Uterus (tissue), 3 donors: ENCODE measurements at regions not wholly inside any gene's neighbourhood (a gene's known extent, or its start where the extent isn't known, plus 50 kb on each side); places are given as distances from the start of the nearest gene placed in this dataset.

Experiments
- DNase-seq, 2 donors: peaks; one replicate each; pipeline ENCODE4 v3.0.0-alpha.2; 2019 to 2020
- H3K27ac ChIP-seq, 2 donors: fragments of 200-600 bp; sonication (generic); 1 replicate in 1 of 2; 2 replicates in 1 of 2; pipeline ENCODE4 v1.5.1; 2016 to 2018
- H3K27me3 ChIP-seq, 2 donors: fragments of 200-600 bp; sonication (generic); one replicate each; pipeline ENCODE4 v1.5.1; 2018 to 2019; ENCODE audit warnings: control low read depth in 1 of 2
- H3K36me3 ChIP-seq, 2 donors: fragments of 200-600 bp; sonication (generic); one replicate each; pipeline ENCODE4 v1.5.1; 2019; ENCODE audit warnings: control low read depth in 1 of 2
- H3K4me1 ChIP-seq, 2 donors: fragments of 200-600 bp; sonication (generic); one replicate each; pipeline ENCODE4 v1.5.1; 2018 to 2019; ENCODE audit warnings: control low read depth in 1 of 2
- H3K4me3 ChIP-seq, 2 donors: fragments of 200-600 bp; sonication (generic); 1 replicate in 1 of 2; 2 replicates in 1 of 2; pipeline ENCODE4 v1.5.1; 2018 to 2019; ENCODE audit warnings: mild to moderate bottlenecking in 1 of 2
- H3K9me3 ChIP-seq, 2 donors: fragments of 200-600 bp; sonication (generic); one replicate each; pipeline ENCODE4 v1.5.1; 2019; ENCODE audit warnings: control low read depth in 1 of 2
- POLR2A ChIP-seq, 2 donors: fragments of 450-650 bp; IDR thresholded peaks; one replicate each; pipeline ENCODE4 v1.6.1; 2016; ENCODE audit warnings: antibody characterized with exemption in 2 of 2, mild to moderate bottlenecking in 1 of 2, moderate library complexity in 1 of 2
- intact Hi-C: fragments of 100-400 bp; cut with DNase I; formaldehyde crosslinking; loops from one replicate; pipeline ENCODE4 v1.15.1; 2023; ENCODE audit warnings: low total_unique reads
- TF ChIP-seq, protein P1 (sequence below), 4 experiments: fragments of 200-600 bp in 2 of 4; fragments of 450-650 bp in 2 of 4; sonication (generic) in 2 of 4; IDR thresholded peaks; one replicate each; pipeline ENCODE4 v1.5.1; 2016 to 2019; ENCODE audit warnings: antibody characterized with exemption in 4 of 4, mild to moderate bottlenecking in 2 of 4, moderate library complexity in 1 of 4
- donor health status: DM: yes; HTN: yes; CAD: no.

DNA sequence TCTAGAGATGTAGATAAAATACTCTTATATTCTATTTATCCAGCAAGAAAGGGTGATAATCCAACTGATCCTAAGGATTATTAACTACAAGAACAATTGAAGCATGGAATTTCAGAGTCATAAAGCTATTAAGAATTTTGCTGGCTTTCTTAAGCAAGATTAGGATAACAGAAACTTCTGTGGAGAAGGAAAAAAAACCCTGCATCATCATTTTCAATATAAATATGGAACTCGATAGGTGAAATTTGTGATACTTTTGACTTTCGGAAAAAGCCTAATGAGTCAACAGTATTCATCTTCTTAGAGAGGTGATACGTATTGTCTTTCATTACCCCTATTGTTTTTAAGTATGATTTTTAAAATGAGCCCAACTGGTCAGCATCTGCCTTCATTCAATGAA is 593.3 kb downstream of the CPS1 start:
- intact Hi-C loops: no loop called here
- Histone ChIP-seq H3K9me3 (no peaks in the 10 kb centered on the region), H3K27ac (no peak overlapping the region), H3K4me3 (no peak overlapping the region), H3K27me3 (no peaks in the 10 kb centered on the region), H3K4me1 (no peaks in the 10 kb centered on the region), H3K36me3 (no peaks in the 10 kb centered on the region)
- TF ChIP-seq, protein P1, sequence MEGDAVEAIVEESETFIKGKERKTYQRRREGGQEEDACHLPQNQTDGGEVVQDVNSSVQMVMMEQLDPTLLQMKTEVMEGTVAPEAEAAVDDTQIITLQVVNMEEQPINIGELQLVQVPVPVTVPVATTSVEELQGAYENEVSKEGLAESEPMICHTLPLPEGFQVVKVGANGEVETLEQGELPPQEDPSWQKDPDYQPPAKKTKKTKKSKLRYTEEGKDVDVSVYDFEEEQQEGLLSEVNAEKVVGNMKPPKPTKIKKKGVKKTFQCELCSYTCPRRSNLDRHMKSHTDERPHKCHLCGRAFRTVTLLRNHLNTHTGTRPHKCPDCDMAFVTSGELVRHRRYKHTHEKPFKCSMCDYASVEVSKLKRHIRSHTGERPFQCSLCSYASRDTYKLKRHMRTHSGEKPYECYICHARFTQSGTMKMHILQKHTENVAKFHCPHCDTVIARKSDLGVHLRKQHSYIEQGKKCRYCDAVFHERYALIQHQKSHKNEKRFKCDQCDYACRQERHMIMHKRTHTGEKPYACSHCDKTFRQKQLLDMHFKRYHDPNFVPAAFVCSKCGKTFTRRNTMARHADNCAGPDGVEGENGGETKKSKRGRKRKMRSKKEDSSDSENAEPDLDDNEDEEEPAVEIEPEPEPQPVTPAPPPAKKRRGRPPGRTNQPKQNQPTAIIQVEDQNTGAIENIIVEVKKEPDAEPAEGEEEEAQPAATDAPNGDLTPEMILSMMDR (IDR thresholded peaks at IDR 0.05): no peak
- TF ChIP-seq POLR2A (IDR thresholded peaks at IDR 0.05): no peak
- no peak for DNase-seq

DNA sequence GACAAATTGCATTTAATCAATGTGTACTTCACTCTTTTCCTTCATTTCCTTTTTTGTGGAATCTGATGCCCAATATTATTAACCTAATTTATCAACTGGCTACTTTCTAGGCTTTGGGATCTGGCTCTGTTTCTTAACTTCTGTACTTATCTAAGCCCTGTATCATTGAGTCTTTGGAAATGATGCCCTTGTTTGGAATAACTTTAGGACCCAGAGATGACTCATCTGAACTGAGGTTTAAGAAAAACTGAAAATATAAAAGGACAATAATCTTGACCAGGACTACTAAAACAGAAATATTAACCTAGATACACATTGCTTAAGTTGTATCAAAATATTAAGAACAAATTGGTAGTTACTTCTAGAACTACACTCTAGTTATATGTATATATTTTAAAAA is 600.8 kb downstream of the CPS1 start:
- Histone ChIP-seq H3K9me3 (no peaks in the 10 kb centered on the region), H3K36me3 (no peaks in the 10 kb centered on the region), H3K4me1 (no peaks in the 10 kb centered on the region), H3K4me3 (no peak overlapping the region), H3K27me3 (no peaks in the 10 kb centered on the region), H3K27ac (no peak overlapping the region)
- DNase-seq: no peak
- TF ChIP-seq POLR2A (IDR thresholded peaks at IDR 0.05): no peak
- TF ChIP-seq, protein P1 (IDR thresholded peaks at IDR 0.05): no peak
- intact Hi-C loops: no loop called here

DNA sequence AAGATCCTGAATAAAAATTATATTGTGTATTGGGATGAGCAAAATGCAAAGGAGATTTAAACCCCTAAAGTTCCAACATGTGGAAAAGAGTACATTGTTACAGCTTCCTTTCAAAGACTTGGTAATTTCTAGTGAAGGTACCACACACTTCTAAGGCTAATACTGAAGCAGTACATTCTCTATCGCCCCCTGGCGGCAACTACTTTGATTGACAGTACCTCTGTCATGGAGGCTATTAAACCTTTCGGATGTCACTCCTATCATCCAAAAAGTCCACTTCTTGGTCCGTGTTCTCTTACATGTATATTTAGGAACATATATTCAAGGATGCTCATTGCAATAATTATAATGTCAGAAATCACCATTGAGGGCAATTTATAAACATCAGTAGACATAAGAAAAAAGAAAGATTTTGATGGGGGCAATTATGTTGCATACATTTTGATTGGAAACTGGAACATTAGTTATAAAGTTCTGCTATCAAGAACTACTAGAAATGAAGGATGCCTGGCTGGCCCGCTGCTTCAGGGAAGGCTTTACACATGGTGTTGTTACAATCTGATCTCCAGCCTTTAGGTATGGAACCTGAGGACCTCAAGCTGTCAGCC is 601.6 kb downstream of the CPS1 start:
- intact Hi-C loops: no loop called here
- no peak overlapping the region for H3K4me3 ChIP-seq
- H3K4me1 ChIP-seq: no peaks in the 10 kb centered on the region
- TF ChIP-seq, protein P1 (IDR thresholded peaks at IDR 0.05): peak; percentile 31 to 65 (median 46)
- no peak for TF ChIP-seq POLR2A (IDR thresholded peaks at IDR 0.05)
- H3K9me3 ChIP-seq: no peaks in the 10 kb centered on the region
- no peaks in the 10 kb centered on the region for H3K36me3 ChIP-seq
- peak; percentile 15 to 32 for DNase-seq
- no peaks in the 10 kb centered on the region for H3K27me3 ChIP-seq
- no peak overlapping the region for H3K27ac ChIP-seq

GRCh38 chr2:211159972-211160371 is 603.6 kb downstream of the CPS1 start:
- intact Hi-C loops: no loop called here
- no peaks in the 10 kb centered on the region for H3K9me3 ChIP-seq

DNA sequence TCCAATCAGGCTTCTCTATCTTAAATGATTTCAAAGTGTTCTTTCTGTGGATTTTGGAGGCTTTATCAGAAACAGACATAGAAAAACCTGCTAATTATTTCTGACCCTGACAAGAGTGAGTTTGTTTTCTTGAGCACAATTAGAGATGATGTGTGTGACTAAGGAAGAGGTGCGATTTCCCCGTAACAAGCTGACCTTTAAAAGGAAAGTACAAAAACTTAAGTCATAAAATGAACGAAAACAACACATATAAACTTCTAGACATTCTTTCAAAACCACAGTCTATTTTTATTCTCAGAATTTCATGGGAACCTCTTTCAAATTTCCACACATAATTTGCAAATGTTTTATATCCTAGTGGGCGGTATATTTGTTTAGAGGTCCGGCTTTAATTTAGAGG is 604.8 kb downstream of the CPS1 start:
- Histone ChIP-seq H3K27ac (no peak overlapping the region), H3K27me3 (no peaks in the 10 kb centered on the region), H3K9me3 (no peaks in the 10 kb centered on the region), H3K4me1 (no peaks in the 10 kb centered on the region), H3K4me3 (no peak overlapping the region), H3K36me3 (no peaks in the 10 kb centered on the region)
- DNase-seq: no peak
- intact Hi-C loops: no loop called here
- TF ChIP-seq POLR2A (IDR thresholded peaks at IDR 0.05): no peak
- TF ChIP-seq, protein P1 (IDR thresholded peaks at IDR 0.05): no peak

More at GRCh38 chr2:211159972-211160371, 603.6 kb downstream of the CPS1 start:
- H3K36me3 ChIP-seq: no peaks in the 10 kb centered on the region
- H3K27ac ChIP-seq: no peak overlapping the region
- no peak for DNase-seq
- H3K27me3 ChIP-seq: no peaks in the 10 kb centered on the region
- no peak overlapping the region for H3K4me3 ChIP-seq
- TF ChIP-seq POLR2A (IDR thresholded peaks at IDR 0.05): no peak
- TF ChIP-seq, protein P1 (IDR thresholded peaks at IDR 0.05): no peak
- no peaks in the 10 kb centered on the region for H3K4me1 ChIP-seq
